ENCODE measurements at regions not wholly inside any gene's neighbourhood (a gene's known extent, or its start where the extent isn't known, plus 50 kb on each side); places are given as distances from the start of the nearest gene placed in this dataset.
A peak's percentile ranks its signal among the peaks of the same experiment; 100 is the strongest.

DNA sequence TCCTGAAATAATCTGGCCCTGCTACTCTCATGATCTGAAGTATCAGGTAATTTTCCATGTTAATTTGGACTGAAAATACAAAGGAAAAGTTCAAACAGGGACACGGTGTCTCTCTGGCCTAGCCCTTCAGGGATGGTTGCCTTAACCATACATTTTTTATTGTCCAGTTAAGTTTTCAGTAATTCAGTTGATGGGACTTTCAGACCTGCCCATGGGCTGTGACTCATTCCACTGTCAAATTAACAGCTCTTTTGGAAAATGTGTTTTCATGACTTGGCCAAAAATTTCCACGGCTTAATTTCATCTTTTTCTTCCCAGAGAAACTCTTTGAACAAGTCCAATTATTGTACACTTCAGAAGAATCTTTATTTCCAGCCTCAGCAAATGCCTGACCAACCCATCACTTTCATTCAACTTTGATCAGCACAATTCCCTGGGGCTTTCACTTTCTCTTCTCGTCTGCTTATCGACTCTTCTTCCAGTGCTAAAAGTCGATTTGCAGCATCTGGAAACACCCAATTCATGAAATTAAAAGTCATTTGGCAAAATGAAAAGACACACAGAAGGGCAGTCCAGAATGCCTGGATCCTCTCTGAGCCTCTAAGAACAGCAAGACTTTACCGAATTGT is 293.9 kb downstream of the RAB28 start:
- Histone ChIP-seq H3K27ac (ENCODE audit: low read depth in 1 of 3, low read length in 2 of 3) (no peak overlapping the region), H3K4me3 (ENCODE audit: low read depth in 1 of 3, low read length in 3 of 3) (no peak overlapping the region), H3K27me3 (ENCODE audit: control insufficient read depth in 3 of 3, insufficient read depth in 3 of 3, low read length in 3 of 3) (no peaks in the 10 kb centered on the region), H3K36me3 (ENCODE audit: control insufficient read depth in 3 of 3, insufficient read depth in 2 of 3, low read depth in 1 of 3, low read length in 3 of 3) (no peaks in the 10 kb centered on the region), H3K9me3 (ENCODE audit: control insufficient read depth in 2 of 2, insufficient read depth in 1 of 2, low read depth in 1 of 2, low read length in 1 of 2) (peaks cover 0 to 5% of the 10 kb centered on the region in 2 donors), H3K4me1 (ENCODE audit: control insufficient read depth in 3 of 3, insufficient read depth in 2 of 3, low read depth in 1 of 3, low read length in 2 of 3) (no peaks in the 10 kb centered on the region)
- DNase-seq (peak in 1 of 2 donors; percentile 40), FAIRE-seq (no peak)
- 33 to 58% (median 45%) methylated on average over 6 of the region's 6 CpGs for WGBS, 3 donors

DNA sequence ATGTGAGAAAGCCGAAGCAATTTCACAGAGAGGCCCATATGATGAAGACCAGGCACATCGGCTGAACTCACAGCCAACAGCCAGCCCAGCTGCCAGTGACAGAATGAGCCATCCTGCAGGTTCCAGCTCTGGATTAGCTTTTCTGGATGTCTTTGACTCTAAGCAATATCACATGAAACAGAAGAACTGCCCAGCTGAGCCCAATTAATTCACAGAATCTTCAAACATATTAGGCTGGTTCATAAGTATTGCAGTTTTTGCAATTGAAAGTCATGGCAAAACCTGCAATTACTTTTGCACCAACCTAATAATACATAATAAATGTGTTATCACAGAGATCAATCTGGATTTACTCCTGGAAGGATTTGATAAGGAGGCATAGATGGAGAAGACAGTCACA is 299.9 kb downstream of the RAB28 start:
- Histone ChIP-seq H3K36me3 (ENCODE audit: control insufficient read depth in 3 of 3, insufficient read depth in 2 of 3, low read depth in 1 of 3, low read length in 3 of 3) (no peaks in the 10 kb centered on the region), H3K4me3 (ENCODE audit: low read depth in 1 of 3, low read length in 3 of 3) (no peak overlapping the region), H3K4me1 (ENCODE audit: control insufficient read depth in 3 of 3, insufficient read depth in 2 of 3, low read depth in 1 of 3, low read length in 2 of 3) (no peaks in the 10 kb centered on the region), H3K9me3 (ENCODE audit: control insufficient read depth in 2 of 2, insufficient read depth in 1 of 2, low read depth in 1 of 2, low read length in 1 of 2) (peaks cover 0 to 5% of the 10 kb centered on the region in 2 donors), H3K27me3 (ENCODE audit: control insufficient read depth in 3 of 3, insufficient read depth in 3 of 3, low read length in 3 of 3) (no peaks in the 10 kb centered on the region), H3K27ac (ENCODE audit: low read depth in 1 of 3, low read length in 2 of 3) (no peak overlapping the region)
- DNase-seq (no peak), FAIRE-seq (no peak)
- 64 to 85% (median 81%) methylated on average over 2 of the region's 2 CpGs for WGBS, 3 donors

DNA sequence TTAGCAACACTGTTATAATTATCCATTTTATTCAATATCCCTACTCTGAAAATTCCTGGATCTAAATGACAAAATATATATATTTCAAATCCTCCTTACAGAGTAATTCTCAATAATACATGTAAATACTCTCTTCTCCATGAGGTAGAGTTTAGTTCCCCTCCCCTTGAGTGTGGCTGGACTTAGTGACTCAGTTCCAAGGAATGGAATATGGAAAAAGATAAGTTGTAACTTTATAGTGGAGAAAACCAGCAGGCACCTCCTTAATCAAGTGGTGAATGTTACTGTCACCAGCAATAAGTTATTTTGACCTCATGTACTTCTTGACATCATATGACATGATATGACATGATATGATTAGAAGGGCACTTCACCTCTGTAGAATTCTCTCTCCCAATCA is 302.0 kb downstream of the RAB28 start:
- no peak for FAIRE-seq
- H3K4me3 ChIP-seq (ENCODE audit: low read depth in 1 of 3, low read length in 3 of 3) = no peak overlapping the region
- H3K27me3 ChIP-seq (ENCODE audit: control insufficient read depth in 3 of 3, insufficient read depth in 3 of 3, low read length in 3 of 3) = no peaks in the 10 kb centered on the region
- no peaks in the 10 kb centered on the region for H3K36me3 ChIP-seq (ENCODE audit: control insufficient read depth in 3 of 3, insufficient read depth in 2 of 3, low read depth in 1 of 3, low read length in 3 of 3)
- H3K4me1 ChIP-seq (ENCODE audit: control insufficient read depth in 3 of 3, insufficient read depth in 2 of 3, low read depth in 1 of 3, low read length in 2 of 3) = no peaks in the 10 kb centered on the region
- no peak for DNase-seq
- no peak overlapping the region for H3K27ac ChIP-seq (ENCODE audit: low read depth in 1 of 3, low read length in 2 of 3)
- H3K9me3 ChIP-seq (ENCODE audit: control insufficient read depth in 2 of 2, insufficient read depth in 1 of 2, low read depth in 1 of 2, low read length in 1 of 2) = peaks cover 0 to 5% of the 10 kb centered on the region in 2 donors

DNA sequence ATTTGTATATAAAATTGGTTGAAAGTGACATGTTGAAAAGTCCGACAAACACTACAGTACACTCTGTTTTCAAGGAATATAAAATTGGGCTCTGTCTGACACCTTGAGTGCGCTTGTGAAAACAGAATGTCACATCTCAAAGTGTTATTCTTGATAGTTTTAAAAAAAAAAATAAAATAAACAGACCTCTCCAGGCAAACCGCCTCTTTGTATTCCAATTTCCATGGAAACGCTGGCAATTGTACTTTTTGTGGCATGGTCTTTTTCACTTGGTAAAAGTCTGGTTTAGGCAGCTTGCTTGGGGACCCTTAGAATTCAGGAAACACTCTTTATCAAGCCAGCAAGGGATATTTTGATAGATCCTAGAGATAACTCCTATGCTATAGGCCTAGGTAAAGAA is 302.5 kb downstream of the RAB28 start:
- H3K27ac ChIP-seq (ENCODE audit: low read depth in 1 of 3, low read length in 2 of 3) = no peak overlapping the region
- no peaks in the 10 kb centered on the region for H3K27me3 ChIP-seq (ENCODE audit: control insufficient read depth in 3 of 3, insufficient read depth in 3 of 3, low read length in 3 of 3)
- WGBS, 3 donors = 83 to 95% (median 90%) methylated on average over 4 of the region's 4 CpGs
- no peaks in the 10 kb centered on the region for H3K36me3 ChIP-seq (ENCODE audit: control insufficient read depth in 3 of 3, insufficient read depth in 2 of 3, low read depth in 1 of 3, low read length in 3 of 3)
- peaks cover 0 to 5% of the 10 kb centered on the region in 2 donors for H3K9me3 ChIP-seq (ENCODE audit: control insufficient read depth in 2 of 2, insufficient read depth in 1 of 2, low read depth in 1 of 2, low read length in 1 of 2)
- no peaks in the 10 kb centered on the region for H3K4me1 ChIP-seq (ENCODE audit: control insufficient read depth in 3 of 3, insufficient read depth in 2 of 3, low read depth in 1 of 3, low read length in 2 of 3)
- DNase-seq (no peak), FAIRE-seq (no peak)
- H3K4me3 ChIP-seq (ENCODE audit: low read depth in 1 of 3, low read length in 3 of 3) = no peak overlapping the region

DNA sequence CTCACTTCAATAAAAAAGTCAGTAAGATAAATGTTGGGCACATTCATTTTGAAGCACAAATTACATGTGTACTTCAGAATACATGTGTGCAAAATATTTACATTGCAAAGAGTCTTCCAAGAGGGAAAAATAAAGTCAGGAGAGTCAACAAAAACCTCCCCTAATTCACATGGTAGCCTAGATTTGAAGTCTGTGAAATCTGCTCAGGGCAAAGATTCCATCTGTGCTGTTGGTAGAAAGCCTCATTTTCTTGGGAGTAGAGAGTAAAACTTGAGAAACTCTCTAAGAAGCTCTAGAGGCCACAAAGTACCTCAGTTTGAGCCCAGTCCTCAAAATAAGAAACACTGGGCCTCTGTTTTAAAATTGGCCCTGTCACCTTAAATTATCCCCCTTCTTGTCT is 303.4 kb downstream of the RAB28 start:
- no peaks in the 10 kb centered on the region for H3K36me3 ChIP-seq (ENCODE audit: control insufficient read depth in 3 of 3, insufficient read depth in 2 of 3, low read depth in 1 of 3, low read length in 3 of 3)

DNA sequence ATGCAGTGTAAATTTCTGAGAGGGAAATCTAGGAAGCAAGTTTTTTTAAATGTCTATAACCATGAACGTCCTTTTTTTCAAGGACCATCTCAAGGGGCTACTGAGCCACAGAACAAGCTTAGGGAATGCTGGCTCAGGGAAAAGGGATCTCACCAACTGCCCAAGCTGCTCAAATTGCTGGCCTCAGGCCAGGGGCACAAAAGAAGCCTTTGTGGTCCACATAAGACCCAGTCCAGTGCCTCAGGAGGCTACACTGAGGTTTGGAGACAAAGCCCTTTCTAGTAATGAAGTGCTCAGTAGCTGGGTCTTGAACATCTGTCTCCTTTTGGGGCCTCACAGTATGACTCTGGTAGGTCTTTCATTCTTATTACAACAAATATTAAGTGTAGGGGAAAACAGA is 305.5 kb downstream of the RAB28 start:
- no peaks in the 10 kb centered on the region for H3K9me3 ChIP-seq (ENCODE audit: control insufficient read depth in 2 of 2, insufficient read depth in 1 of 2, low read depth in 1 of 2, low read length in 1 of 2)
- no peak overlapping the region for H3K27ac ChIP-seq (ENCODE audit: low read depth in 1 of 3, low read length in 2 of 3)
- FAIRE-seq (no peak), DNase-seq (no peak)
- H3K4me3 ChIP-seq (ENCODE audit: low read depth in 1 of 3, low read length in 3 of 3) = no peak overlapping the region
- H3K4me1 ChIP-seq (ENCODE audit: control insufficient read depth in 3 of 3, insufficient read depth in 2 of 3, low read depth in 1 of 3, low read length in 2 of 3) = no peaks in the 10 kb centered on the region
- WGBS, 3 donors = 62 to 90% (median 80%) methylated on average over 1 of the region's 1 CpG
- H3K27me3 ChIP-seq (ENCODE audit: control insufficient read depth in 3 of 3, insufficient read depth in 3 of 3, low read length in 3 of 3) = no peaks in the 10 kb centered on the region
- no peaks in the 10 kb centered on the region for H3K36me3 ChIP-seq (ENCODE audit: control insufficient read depth in 3 of 3, insufficient read depth in 2 of 3, low read depth in 1 of 3, low read length in 3 of 3)

More for the DNA sequence above, 303.4 kb downstream of the RAB28 start:
- no peak for DNase-seq
- Histone ChIP-seq H3K27me3 (ENCODE audit: control insufficient read depth in 3 of 3, insufficient read depth in 3 of 3, low read length in 3 of 3) (no peaks in the 10 kb centered on the region), H3K9me3 (ENCODE audit: control insufficient read depth in 2 of 2, insufficient read depth in 1 of 2, low read depth in 1 of 2, low read length in 1 of 2) (peaks cover 0 to 5% of the 10 kb centered on the region in 2 donors), H3K4me1 (ENCODE audit: control insufficient read depth in 3 of 3, insufficient read depth in 2 of 3, low read depth in 1 of 3, low read length in 2 of 3) (no peaks in the 10 kb centered on the region), H3K4me3 (ENCODE audit: low read depth in 1 of 3, low read length in 3 of 3) (no peak overlapping the region), H3K27ac (ENCODE audit: low read depth in 1 of 3, low read length in 2 of 3) (no peak overlapping the region)
- FAIRE-seq = no peak

DNA sequence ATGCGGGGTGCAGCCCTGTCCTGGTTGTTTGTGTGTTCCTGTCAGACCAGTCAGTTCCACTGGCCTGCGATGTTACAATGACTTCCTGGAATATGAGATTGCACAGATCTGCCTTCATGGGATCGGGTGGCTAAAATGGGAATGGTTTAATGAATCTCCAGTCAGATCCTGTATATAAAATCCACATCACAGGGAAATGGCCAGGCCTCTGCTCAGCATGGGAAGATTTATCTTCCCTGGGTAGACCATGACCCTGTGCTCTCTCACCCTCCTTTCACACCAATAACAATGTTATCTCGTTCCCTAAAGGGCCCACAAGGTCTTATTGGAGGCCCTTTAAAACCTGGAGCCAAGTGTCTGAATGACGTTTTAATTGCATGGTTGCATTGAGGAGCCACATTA is 307.4 kb downstream of the RAB28 start:
- H3K4me3 ChIP-seq (ENCODE audit: low read depth in 1 of 3, low read length in 3 of 3) = no peak overlapping the region
- H3K27me3 ChIP-seq (ENCODE audit: control insufficient read depth in 3 of 3, insufficient read depth in 3 of 3, low read length in 3 of 3) = no peaks in the 10 kb centered on the region
- no peaks in the 10 kb centered on the region for H3K4me1 ChIP-seq (ENCODE audit: control insufficient read depth in 3 of 3, insufficient read depth in 2 of 3, low read depth in 1 of 3, low read length in 2 of 3)
- no peak for FAIRE-seq
- H3K36me3 ChIP-seq (ENCODE audit: control insufficient read depth in 3 of 3, insufficient read depth in 2 of 3, low read depth in 1 of 3, low read length in 3 of 3) = no peaks in the 10 kb centered on the region
- H3K9me3 ChIP-seq (ENCODE audit: control insufficient read depth in 2 of 2, insufficient read depth in 1 of 2, low read depth in 1 of 2, low read length in 1 of 2) = no peaks in the 10 kb centered on the region
- no peak overlapping the region for H3K27ac ChIP-seq (ENCODE audit: low read depth in 1 of 3, low read length in 2 of 3)
- peak in 1 of 2 donors; percentile 15 for DNase-seq
- 21 to 30% (median 29%) methylated on average over 5 of the region's 5 CpGs for WGBS, 3 donors

DNA sequence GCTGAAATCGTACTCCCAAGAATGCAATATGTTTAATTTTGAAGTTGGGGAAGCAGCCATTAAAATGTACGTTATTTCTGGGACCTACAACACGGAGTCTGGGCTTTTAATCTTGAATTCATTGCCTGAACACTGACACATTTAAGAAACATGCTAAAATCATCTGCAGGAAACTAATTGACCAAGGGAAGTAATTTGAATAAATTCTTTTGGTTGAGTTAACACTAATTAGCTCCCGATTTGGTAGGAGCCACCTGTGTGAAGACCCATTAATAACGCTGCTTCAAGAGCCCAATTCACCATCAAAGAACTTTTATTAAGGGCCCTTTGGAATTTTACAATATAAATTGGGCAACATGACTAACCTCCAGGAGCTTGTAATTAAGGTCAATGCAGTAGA is 309.2 kb downstream of the RAB28 start:
- H3K27me3 ChIP-seq (ENCODE audit: control insufficient read depth in 3 of 3, insufficient read depth in 3 of 3, low read length in 3 of 3) = no peaks in the 10 kb centered on the region
- H3K4me1 ChIP-seq (ENCODE audit: control insufficient read depth in 3 of 3, insufficient read depth in 2 of 3, low read depth in 1 of 3, low read length in 2 of 3) = no peaks in the 10 kb centered on the region
- no peak overlapping the region for H3K27ac ChIP-seq (ENCODE audit: low read depth in 1 of 3, low read length in 2 of 3)
- no peaks in the 10 kb centered on the region for H3K36me3 ChIP-seq (ENCODE audit: control insufficient read depth in 3 of 3, insufficient read depth in 2 of 3, low read depth in 1 of 3, low read length in 3 of 3)
- no peak overlapping the region for H3K4me3 ChIP-seq (ENCODE audit: low read depth in 1 of 3, low read length in 3 of 3)
- H3K9me3 ChIP-seq (ENCODE audit: control insufficient read depth in 2 of 2, insufficient read depth in 1 of 2, low read depth in 1 of 2, low read length in 1 of 2) = no peaks in the 10 kb centered on the region
- WGBS, 3 donors = 73 to 83% (median 82%) methylated on average over 5 of the region's 5 CpGs
- DNase-seq (no peak), FAIRE-seq (no peak)

DNA sequence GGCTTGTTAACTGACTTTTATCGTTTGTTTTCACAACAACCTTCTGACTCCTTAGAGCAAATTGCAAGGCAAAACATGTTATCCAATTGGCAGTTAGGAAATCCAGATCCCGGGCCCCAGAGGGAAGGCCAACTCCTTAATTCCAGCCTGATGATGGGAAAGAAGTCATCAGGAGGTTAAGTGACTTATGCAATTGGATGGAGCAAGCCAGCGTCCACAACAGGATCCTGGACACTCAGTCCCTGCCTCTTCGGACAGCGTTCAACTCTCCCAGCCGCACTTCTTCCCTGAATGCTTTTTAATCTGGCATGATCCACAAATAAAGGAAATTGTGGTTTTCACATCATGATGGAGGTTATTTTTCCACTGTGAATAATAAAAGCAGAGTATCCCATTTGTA is 310.1 kb downstream of the RAB28 start:
- DNase-seq (no peak), FAIRE-seq (no peak)
- H3K4me1 ChIP-seq (ENCODE audit: control insufficient read depth in 3 of 3, insufficient read depth in 2 of 3, low read depth in 1 of 3, low read length in 2 of 3) = no peaks in the 10 kb centered on the region
- WGBS, 3 donors = 73 to 86% (median 84%) methylated on average over 6 of the region's 6 CpGs
- H3K27ac ChIP-seq (ENCODE audit: low read depth in 1 of 3, low read length in 2 of 3) = no peak overlapping the region
- H3K9me3 ChIP-seq (ENCODE audit: control insufficient read depth in 2 of 2, insufficient read depth in 1 of 2, low read depth in 1 of 2, low read length in 1 of 2) = no peaks in the 10 kb centered on the region
- H3K36me3 ChIP-seq (ENCODE audit: control insufficient read depth in 3 of 3, insufficient read depth in 2 of 3, low read depth in 1 of 3, low read length in 3 of 3) = no peaks in the 10 kb centered on the region
- no peaks in the 10 kb centered on the region for H3K27me3 ChIP-seq (ENCODE audit: control insufficient read depth in 3 of 3, insufficient read depth in 3 of 3, low read length in 3 of 3)
- no peak overlapping the region for H3K4me3 ChIP-seq (ENCODE audit: low read depth in 1 of 3, low read length in 3 of 3)

Data from small intestine (tissue), 7 donors.